ENCODE measurements at regions not wholly inside any gene's neighbourhood (a gene's known extent, or its start where the extent isn't known, plus 50 kb on each side); places are given as distances from the start of the nearest gene placed in this dataset.

- DNase-seq (ENCODE audit: extremely low read depth in 1 of 4, low spot score in 3 of 4) (no peak), FAIRE-seq (no peak), ATAC-seq (no peak)
- H3K36me3 ChIP-seq (ENCODE audit: control insufficient read depth, insufficient read depth, low read length), result no peaks in the 10 kb centered on the region
- ChIA-PET CTCF (ENCODE audit: low intra/inter-chr PET ratio) (no interaction called here), POLR2A (no interaction called here)
- no peaks in the 10 kb centered on the region for H3K9me1 ChIP-seq (ENCODE audit: control insufficient read depth, insufficient read depth, low read length)
- no peak overlapping the region for H3K4me3 ChIP-seq
- H3K79me2 ChIP-seq (ENCODE audit: control insufficient read depth, insufficient read depth, low read length), result no peaks in the 10 kb centered on the region
- no TSS peak for BruUV-seq (replicated peaks)
- no peaks in the 10 kb centered on the region for H4K20me1 ChIP-seq (replicated peaks; ENCODE audit: control insufficient read depth, insufficient read depth, low read length)
- no peaks in the 10 kb centered on the region for H3K9me3 ChIP-seq (replicated peaks; ENCODE audit: control insufficient read depth, insufficient read depth, low read depth, low read length)
- no peak overlapping the region for H3K27ac ChIP-seq (ENCODE audit: extremely low read depth, low read depth, low read length)
- H2AFZ ChIP-seq (ENCODE audit: low read depth, low read length), result no peak overlapping the region
- intact Hi-C loops (cut with micrococcal nuclease), result no loop called here
- in situ Hi-C loops (cut with MboI), result no loop called here
- peak; percentile 64 for TF ChIP-seq ZFP36 (IDR thresholded peaks at IDR 0.05; ENCODE audit: low read depth, low read length, partially characterized antibody)
- no peak for TF ChIP-seq CGGBP1 (CRISPR knock-in tag; IDR thresholded peaks at IDR 0.05)
- TF ChIP-seq NCOA1 (IDR thresholded peaks at IDR 0.05; ENCODE audit: low read depth), result no peak
- no peak for TF ChIP-seq BCL6 (CRISPR knock-in tag; IDR thresholded peaks at IDR 0.05)
- TF ChIP-seq HOXB6 (CRISPR knock-in tag; IDR thresholded peaks at IDR 0.05; ENCODE audit: borderline replicate concordance), result no peak
- H3K4me1 ChIP-seq (replicated peaks in 1 of 2; ENCODE audit: control insufficient read depth in 2 of 2, insufficient read depth in 2 of 2, low read length in 2 of 2), result no peaks in the 10 kb centered on the region
- no peaks in the 10 kb centered on the region for H3K27me3 ChIP-seq (ENCODE audit: control insufficient read depth in 2 of 2, insufficient read depth in 2 of 2, low read length in 2 of 2)
- no peak overlapping the region for H3K9ac ChIP-seq (ENCODE audit: insufficient read depth in 1 of 2, low read depth in 2 of 2, low read length in 2 of 2)
- no peak overlapping the region for H3K4me2 ChIP-seq (ENCODE audit: insufficient read depth, low read length)
Observed at GRCh38 chr6:95420792-95421191, 156.5 kb upstream of the MANEA start.

GRCh38 chr6:95423331-95423730 is 154.0 kb upstream of the MANEA start:
- Histone ChIP-seq H3K27ac (ENCODE audit: extremely low read depth, low read depth, low read length) (no peak overlapping the region), H4K20me1 (replicated peaks; ENCODE audit: control insufficient read depth, insufficient read depth, low read length) (no peaks in the 10 kb centered on the region), H3K9me3 (replicated peaks; ENCODE audit: control insufficient read depth, insufficient read depth, low read depth, low read length) (no peaks in the 10 kb centered on the region), H3K79me2 (ENCODE audit: control insufficient read depth, insufficient read depth, low read length) (no peaks in the 10 kb centered on the region), H3K4me1 (replicated peaks in 1 of 2; ENCODE audit: control insufficient read depth in 2 of 2, insufficient read depth in 2 of 2, low read length in 2 of 2) (no peaks in the 10 kb centered on the region), H3K36me3 (ENCODE audit: control insufficient read depth, insufficient read depth, low read length) (no peaks in the 10 kb centered on the region), H3K4me3 (no peak overlapping the region), H2AFZ (ENCODE audit: low read depth, low read length) (no peak overlapping the region), H3K9ac (ENCODE audit: insufficient read depth in 1 of 2, low read depth in 2 of 2, low read length in 2 of 2) (no peak overlapping the region), H3K9me1 (ENCODE audit: control insufficient read depth, insufficient read depth, low read length) (no peaks in the 10 kb centered on the region), H3K4me2 (ENCODE audit: insufficient read depth, low read length) (no peak overlapping the region), H3K27me3 (ENCODE audit: control insufficient read depth in 2 of 2, insufficient read depth in 2 of 2, low read length in 2 of 2) (no peaks in the 10 kb centered on the region)
- DNase-seq (ENCODE audit: extremely low read depth in 1 of 4, low spot score in 3 of 4), result no peak
- no peak for ATAC-seq
- FAIRE-seq, result no peak
- intact Hi-C loops (cut with micrococcal nuclease) (no loop called here), in situ Hi-C loops (cut with MboI) (no loop called here)
- CTCF ChIA-PET (ENCODE audit: low intra/inter-chr PET ratio), result no interaction called here
- no TSS peak for BruUV-seq (replicated peaks)
- POLR2A ChIA-PET, result interaction anchor here (0.6 kb wide), 1 partner anchor 25 kb away, joined by 3 read pairs; no protein-coding TSS in a partner anchor
- 0% methylated on average over 1 of the region's 1 CpG for WGBS (ENCODE audit: insufficient coverage, low coverage, missing lambda C conversion rate)
- TF ChIP-seq RBM34 (IDR thresholded peaks at IDR 0.05; ENCODE audit: borderline replicate concordance, insufficient read depth, low read length) (no peak), HINFP (tag; conservative IDR thresholded peaks at IDR 0.05; ENCODE audit: low read depth) (no peak), RHOXF2B (CRISPR knock-in tag; conservative IDR thresholded peaks at IDR 0.05) (no peak), TRIM28 (IDR thresholded peaks at IDR 0.05) (no peak), PHF21A (IDR thresholded peaks at IDR 0.05; ENCODE audit: borderline replicate concordance, low read depth) (no peak), ZNF609 (CRISPR knock-in tag; IDR thresholded peaks at IDR 0.05; ENCODE audit: borderline replicate concordance) (no peak), ZNF217 (CRISPR knock-in tag; IDR thresholded peaks at IDR 0.05) (no peak)
